ENCODE measurements at regions not wholly inside any gene's neighbourhood (a gene's known extent, or its start where the extent isn't known, plus 50 kb on each side); places are given as distances from the start of the nearest gene placed in this dataset.

DNA sequence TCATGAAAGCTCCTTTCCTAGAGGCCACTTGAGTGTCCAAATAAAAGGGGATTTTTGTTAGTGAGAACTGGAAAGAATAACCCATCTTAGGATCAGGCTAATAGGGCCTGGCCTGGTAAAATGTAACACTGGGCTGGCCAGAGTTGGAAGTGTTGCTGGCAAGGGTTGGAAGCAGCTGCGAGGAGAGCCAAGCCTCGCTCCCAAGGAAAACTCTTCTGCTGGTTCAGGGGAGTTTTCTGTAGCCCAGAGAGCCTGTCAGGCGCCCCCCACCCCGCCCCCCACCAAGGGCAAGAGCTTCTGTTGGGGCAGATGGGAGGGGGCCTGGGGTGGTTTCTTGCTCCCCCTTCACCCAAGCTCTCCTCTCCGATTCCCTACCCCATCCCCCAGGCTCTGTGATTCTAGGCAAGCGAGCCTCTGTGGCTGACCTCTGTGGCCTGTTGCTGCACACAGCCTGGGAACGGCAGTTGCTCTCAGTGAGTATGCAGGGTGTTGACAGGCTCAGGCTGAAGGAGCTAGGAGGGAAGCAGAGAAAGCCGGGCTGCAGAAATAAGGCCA is 547.8 kb downstream of the CCDC171 start:
- no peak for DNase-seq

GRCh38 chr9:16102154-16102553 is 549.3 kb downstream of the CCDC171 start:
- no peak for DNase-seq

DNA sequence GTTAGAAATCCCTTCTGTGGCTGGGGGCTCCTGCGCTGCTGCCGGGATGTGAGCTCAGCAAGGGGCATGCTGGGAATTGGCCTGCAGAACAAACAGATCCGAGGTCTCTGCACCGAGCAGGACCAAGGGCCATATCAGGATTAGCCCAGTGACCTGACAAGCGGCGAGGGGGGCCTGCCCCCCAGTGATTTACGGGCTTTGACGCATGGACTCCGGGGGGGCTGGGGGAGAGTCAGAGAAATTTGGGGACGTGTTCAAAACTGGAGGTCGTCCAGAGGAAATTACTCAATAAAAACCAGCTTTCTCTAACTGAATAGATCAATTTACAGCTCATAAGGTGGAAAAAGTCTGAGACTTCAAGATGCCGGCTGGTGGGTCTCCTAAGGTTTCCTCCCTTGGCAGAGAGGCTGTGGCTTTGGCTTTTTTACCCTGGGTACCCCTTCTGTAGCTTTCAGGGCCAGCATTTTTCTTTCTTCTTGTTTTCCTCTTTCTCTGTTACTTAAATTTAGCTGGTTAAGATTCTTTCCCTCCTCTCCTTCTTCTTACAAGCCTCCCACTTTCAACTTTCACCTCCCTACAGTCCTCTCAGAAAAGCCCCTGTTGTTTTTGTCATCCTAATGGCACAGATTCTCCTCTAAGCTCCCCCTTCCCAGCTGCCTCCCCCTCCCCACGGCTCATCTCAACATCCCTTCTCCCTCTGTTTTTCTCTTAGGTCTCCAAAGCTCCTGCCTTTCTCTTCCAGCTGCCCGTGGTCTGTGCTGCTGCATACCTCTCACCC is 551.0 kb downstream of the CCDC171 start:
- DNase-seq: no peak

- DNase-seq: no peak
These were observed 552.6 kb downstream of the CCDC171 start for GRCh38 chr9:16105168-16106020.

GRCh38 chr9:16106021-16106571 is 553.3 kb downstream of the CCDC171 start:
- no peak for DNase-seq

DNA sequence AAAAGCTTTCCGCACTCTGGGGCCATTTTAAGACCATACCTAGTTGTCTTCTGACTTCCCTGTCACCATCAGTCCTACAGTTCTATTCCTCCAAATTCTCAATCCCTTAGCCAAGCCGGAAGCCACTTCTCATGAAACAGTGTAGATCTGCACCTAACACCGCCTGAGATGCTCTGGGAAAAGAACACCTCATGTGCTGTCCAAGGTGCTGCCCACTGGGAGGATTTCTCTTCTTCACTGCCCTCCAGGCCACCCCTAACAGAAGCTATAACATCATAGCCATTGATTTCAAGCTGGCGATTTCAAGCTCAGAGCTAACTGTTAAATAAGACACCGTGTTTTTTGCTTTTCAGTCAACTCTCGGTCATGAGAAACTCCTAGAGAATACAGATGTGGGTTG is 559.3 kb downstream of the CCDC171 start:
- DNase-seq: no peak

GRCh38 chr9:16115994-16116393 is 563.2 kb downstream of the CCDC171 start:
- DNase-seq: no peak

- DNase-seq: no peak
These were observed 565.2 kb downstream of the CCDC171 start for GRCh38 chr9:16118043-16118442.

GRCh38 chr9:16119261-16120230 is 566.7 kb downstream of the CCDC171 start:
- DNase-seq: no peak

DNA sequence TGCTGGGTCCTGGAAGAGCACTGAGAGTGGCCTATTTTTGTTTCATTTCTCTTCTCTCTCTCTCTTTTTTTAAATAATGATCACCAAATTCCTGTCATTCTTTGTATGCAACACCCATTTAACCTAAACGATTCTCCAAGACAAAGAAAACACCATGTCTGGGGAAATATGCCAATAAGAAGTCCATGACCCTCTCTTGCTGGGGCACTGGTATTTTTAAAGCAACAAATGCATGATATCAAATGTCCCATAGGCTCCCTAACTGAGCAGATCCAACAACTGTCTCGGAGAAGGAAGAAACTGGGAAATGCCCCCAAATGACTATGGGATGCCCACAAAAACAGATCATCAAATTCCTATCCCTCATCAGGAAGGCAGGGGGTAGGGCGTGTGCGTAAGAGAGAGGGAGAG is 567.4 kb downstream of the CCDC171 start:
- no peak for DNase-seq

DNA sequence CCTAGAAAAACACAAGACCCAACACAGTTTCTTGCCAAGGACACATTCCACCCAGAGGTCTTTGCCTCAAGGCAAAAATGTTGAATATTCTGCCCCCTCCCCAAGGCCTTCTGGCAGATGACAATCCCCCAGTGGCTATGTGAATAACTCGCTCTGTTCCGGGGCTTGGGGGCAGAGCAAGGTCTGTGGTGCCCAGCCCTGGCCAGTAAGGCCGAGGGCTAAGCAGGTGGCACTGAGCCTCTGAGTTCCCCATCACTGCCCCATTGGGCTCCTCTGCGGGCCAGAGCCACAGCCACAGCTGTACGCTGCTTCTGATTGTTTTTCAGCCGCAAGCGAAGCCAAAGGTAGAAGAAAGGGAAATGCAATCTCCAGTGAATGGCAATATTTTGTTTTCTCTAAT is 567.9 kb downstream of the CCDC171 start:
- DNase-seq: no peak

- no peak for DNase-seq
These were observed 568.3 kb downstream of the CCDC171 start for GRCh38 chr9:16121168-16121567.

- DNase-seq: no peak
These were observed 568.9 kb downstream of the CCDC171 start for GRCh38 chr9:16121601-16122286.

- DNase-seq: no peak
These were observed 572.8 kb downstream of the CCDC171 start for GRCh38 chr9:16125629-16126028.

GRCh38 chr9:16126042-16126441 is 573.2 kb downstream of the CCDC171 start:
- no peak for DNase-seq

DNA sequence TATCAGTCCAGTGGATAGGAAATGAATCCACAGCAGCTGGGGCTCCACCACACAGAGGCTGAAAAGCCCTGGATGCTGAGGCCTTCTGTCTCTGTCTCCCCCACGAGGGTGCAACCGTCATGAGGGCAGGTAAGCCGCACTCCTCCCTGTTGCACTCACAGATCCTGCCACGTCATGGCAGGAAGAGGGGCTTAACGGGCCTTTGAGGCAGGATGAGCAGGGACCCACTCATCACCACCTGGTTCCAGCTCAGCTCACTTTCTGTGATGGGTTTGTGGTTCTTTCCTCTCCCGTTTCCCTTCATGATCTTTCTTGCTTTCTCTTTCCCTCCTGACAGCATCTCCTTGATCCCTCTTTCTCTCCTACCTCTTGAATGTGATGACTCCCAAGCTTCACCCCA is 575.2 kb downstream of the CCDC171 start:
- no peak for DNase-seq

- DNase-seq: no peak
These were observed 578.4 kb downstream of the CCDC171 start for GRCh38 chr9:16131264-16131663.

- DNase-seq: no peak
These were observed 579.7 kb downstream of the CCDC171 start for GRCh38 chr9:16132513-16132912.

DNA sequence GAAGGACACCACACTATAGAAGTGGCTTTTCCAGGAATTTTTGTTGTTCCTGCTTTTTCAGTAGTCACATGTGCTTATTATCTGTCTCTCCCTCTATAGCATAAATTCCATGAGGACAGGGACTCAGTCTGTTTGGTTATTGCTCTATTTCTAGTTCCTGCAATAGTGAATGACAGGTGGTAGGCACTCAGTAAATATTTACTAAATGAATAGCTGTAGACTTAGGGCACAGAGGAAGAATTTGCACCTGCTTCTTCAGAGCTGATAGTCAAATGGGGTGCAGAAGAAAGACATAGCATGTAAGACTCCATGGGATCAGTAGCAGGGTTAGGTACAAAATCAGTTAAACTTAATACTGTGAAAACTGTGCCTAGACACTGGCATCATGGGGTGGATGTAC is 580.2 kb downstream of the CCDC171 start:
- DNase-seq: peak; percentile 5

GRCh38 chr9:16133556-16134227 is 580.8 kb downstream of the CCDC171 start:
- no peak for DNase-seq

- DNase-seq: no peak
These were observed 581.5 kb downstream of the CCDC171 start for GRCh38 chr9:16134351-16134750.

All from NCI-H510A treated with DMSO at 0.1 percent for 48 hours (cell line).